Natural killer cell (primary cell): ENCODE measurements at regions not wholly inside any gene's neighbourhood (a gene's known extent, or its start where the extent isn't known, plus 50 kb on each side); places are given as distances from the start of the nearest gene placed in this dataset.

Experiments
- ATAC-seq, 3 donors: fragments of 150-1000 bp in 2 of 3; fragments of 200-7000 bp in 1 of 3; cut with Tn5 transposase; 1 replicate in 1 of 3; 2 replicates in 2 of 3; pipeline ENCODE4 v1.10.0; 2021; ENCODE audit warnings: mild to moderate bottlenecking in 2 of 3, moderate library complexity in 2 of 3
- DNase-seq, 2 donors: peaks; one replicate each; pipeline versions ENCODE4 v3.0.0 to v3.0.0-alpha.2; 2013 to 2021; ENCODE audit warnings: mixed read lengths in 1 of 2
- H3K27ac ChIP-seq: one replicate; pipeline ENCODE4 v1.5.1; 2013; ENCODE audit warnings: mild to moderate bottlenecking, low read length
- H3K27me3 ChIP-seq: one replicate; pipeline ENCODE4 v1.6.1; 2013; ENCODE audit warnings: low read length; ENCODE audit not compliant: control insufficient read depth, insufficient read depth
- H3K36me3 ChIP-seq: one replicate; pipeline ENCODE4 v1.6.1; 2013; ENCODE audit warnings: low read length; ENCODE audit not compliant: control insufficient read depth, insufficient read depth
- H3K4me1 ChIP-seq: one replicate; pipeline ENCODE4 v1.6.1; 2013; ENCODE audit warnings: low read length; ENCODE audit not compliant: control insufficient read depth, insufficient read depth
- H3K4me3 ChIP-seq: one replicate; pipeline ENCODE4 v1.5.1; 2013; ENCODE audit warnings: low read length
- H3K9me3 ChIP-seq: one replicate; pipeline ENCODE4 v1.6.1; 2013; ENCODE audit warnings: low read length; ENCODE audit not compliant: control insufficient read depth, insufficient read depth
- H3K27ac Mint-ChIP-seq, 2 donors: one replicate each; pipeline ENCODE4 v1.8.0; 2022; ENCODE audit warnings: mild to moderate bottlenecking in 2 of 2, mixed read lengths in 2 of 2, moderate library complexity in 1 of 2
- H3K27me3 Mint-ChIP-seq, 2 donors: one replicate each; pipeline ENCODE4 v1.8.0; 2022; ENCODE audit warnings: low read depth in 2 of 2, mixed read lengths in 2 of 2
- H3K36me3 Mint-ChIP-seq: one replicate; pipeline ENCODE4 v1.8.0; 2022; ENCODE audit warnings: mixed read lengths
- H3K4me1 Mint-ChIP-seq, 2 donors: one replicate each; pipeline ENCODE4 v1.8.0; 2022; ENCODE audit warnings: mixed read lengths in 2 of 2
- H3K4me3 Mint-ChIP-seq: one replicate; pipeline ENCODE4 v1.8.0; 2022; ENCODE audit warnings: mild to moderate bottlenecking, moderate library complexity, mixed read lengths
- H3K9me3 Mint-ChIP-seq, 2 donors: one replicate each; pipeline ENCODE4 v1.8.0; 2022; ENCODE audit warnings: mixed read lengths in 2 of 2
- whole genome bisulfite sequencing: methylation state at CpG from one replicate; pipeline ENCODE4 v1.1.7; 2013; ENCODE audit warnings: missing lambda C conversion rate; ENCODE audit not compliant: insufficient coverage; 5-methylcytosine and 5-hydroxymethylcytosine counted together
- intact Hi-C: fragments of 100-400 bp; cut with micrococcal nuclease; formaldehyde crosslinking; loops from one replicate; pipeline ENCODE4 v1.14.2; 2022
- TF ChIP-seq, protein P1 (sequence below): fragments of 200-600 bp; IDR thresholded peaks from one replicate; pipeline ENCODE4 v1.8.0; 2022; ENCODE audit warnings: antibody characterized with exemption

DNA sequence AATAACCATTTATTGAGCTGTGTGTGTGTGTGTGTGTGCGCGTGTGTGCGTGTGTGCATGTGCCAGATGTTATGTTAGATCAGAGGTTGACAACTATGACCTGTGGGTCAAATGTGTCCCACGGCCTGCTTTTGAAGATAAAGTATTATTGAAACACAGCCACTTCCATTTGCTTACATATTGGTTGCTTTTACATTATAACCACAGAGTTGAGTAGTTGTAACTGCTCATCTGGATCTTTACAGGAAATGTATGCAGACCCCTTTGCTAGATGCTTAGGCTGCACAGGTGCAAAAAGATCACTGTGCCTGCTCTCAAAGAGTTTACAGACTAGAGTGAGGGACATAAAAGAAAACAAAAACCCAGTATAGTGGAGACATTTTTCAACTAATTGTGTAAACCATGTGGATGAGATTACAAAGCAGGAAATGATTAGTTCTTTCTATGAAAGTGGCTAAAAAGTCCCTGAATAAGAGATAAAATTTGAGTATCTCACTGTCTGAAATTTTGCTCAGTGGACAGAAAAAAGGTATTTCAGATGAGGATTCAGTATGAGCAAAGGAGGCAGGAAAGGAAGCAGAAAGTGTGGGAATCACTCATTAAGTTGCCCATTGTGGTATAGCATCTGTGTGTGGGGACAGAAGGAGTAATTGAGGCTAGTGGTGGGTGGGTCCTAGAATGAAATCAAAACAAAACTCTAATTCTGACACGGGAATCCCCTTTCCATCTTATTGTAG, 188.4 kb downstream of the PAH start:
- peaks cover 0 to 8% of the 10 kb centered on the region in 2 donors for H3K27me3 Mint-ChIP-seq
- no peak overlapping the region for H3K27ac ChIP-seq
- H3K27ac Mint-ChIP-seq, result no peak overlapping the region
- no peak overlapping the region for H3K4me3 ChIP-seq
- H3K36me3 Mint-ChIP-seq, result no peaks in the 10 kb centered on the region
- 87% methylated on average over 4 of the region's 5 CpGs for WGBS
- H3K27me3 ChIP-seq, result no peaks in the 10 kb centered on the region
- TF ChIP-seq, protein P1, sequence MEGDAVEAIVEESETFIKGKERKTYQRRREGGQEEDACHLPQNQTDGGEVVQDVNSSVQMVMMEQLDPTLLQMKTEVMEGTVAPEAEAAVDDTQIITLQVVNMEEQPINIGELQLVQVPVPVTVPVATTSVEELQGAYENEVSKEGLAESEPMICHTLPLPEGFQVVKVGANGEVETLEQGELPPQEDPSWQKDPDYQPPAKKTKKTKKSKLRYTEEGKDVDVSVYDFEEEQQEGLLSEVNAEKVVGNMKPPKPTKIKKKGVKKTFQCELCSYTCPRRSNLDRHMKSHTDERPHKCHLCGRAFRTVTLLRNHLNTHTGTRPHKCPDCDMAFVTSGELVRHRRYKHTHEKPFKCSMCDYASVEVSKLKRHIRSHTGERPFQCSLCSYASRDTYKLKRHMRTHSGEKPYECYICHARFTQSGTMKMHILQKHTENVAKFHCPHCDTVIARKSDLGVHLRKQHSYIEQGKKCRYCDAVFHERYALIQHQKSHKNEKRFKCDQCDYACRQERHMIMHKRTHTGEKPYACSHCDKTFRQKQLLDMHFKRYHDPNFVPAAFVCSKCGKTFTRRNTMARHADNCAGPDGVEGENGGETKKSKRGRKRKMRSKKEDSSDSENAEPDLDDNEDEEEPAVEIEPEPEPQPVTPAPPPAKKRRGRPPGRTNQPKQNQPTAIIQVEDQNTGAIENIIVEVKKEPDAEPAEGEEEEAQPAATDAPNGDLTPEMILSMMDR, result no peak
- DNase-seq, result no peak
- no peaks in the 10 kb centered on the region for H3K9me3 Mint-ChIP-seq
- H3K4me1 Mint-ChIP-seq, result no peaks in the 10 kb centered on the region
- H3K9me3 ChIP-seq, result no peaks in the 10 kb centered on the region
- intact Hi-C loops, result no loop called here
- no peaks in the 10 kb centered on the region for H3K36me3 ChIP-seq
- no peak for ATAC-seq
- no peaks in the 10 kb centered on the region for H3K4me1 ChIP-seq
- H3K4me3 Mint-ChIP-seq, result no peak overlapping the region

GRCh38 chr12:102726686-102727085, 190.4 kb downstream of the PAH start:
- WGBS, result 54% methylated on average over 3 of the region's 4 CpGs
- no peak for ATAC-seq
- no peaks in the 10 kb centered on the region for H3K9me3 ChIP-seq
- Mint-ChIP-seq H3K36me3 (no peaks in the 10 kb centered on the region), H3K4me3 (no peak overlapping the region), H3K9me3 (no peaks in the 10 kb centered on the region), H3K4me1 (no peaks in the 10 kb centered on the region), H3K27me3 (peaks cover 0 to 8% of the 10 kb centered on the region in 2 donors), H3K27ac (no peak overlapping the region)
- no peaks in the 10 kb centered on the region for H3K27me3 ChIP-seq
- DNase-seq, result no peak
- no peak overlapping the region for H3K4me3 ChIP-seq
- no peaks in the 10 kb centered on the region for H3K36me3 ChIP-seq
- no peak overlapping the region for H3K27ac ChIP-seq
- TF ChIP-seq, protein P1, result no peak
- intact Hi-C loops, result no loop called here
- H3K4me1 ChIP-seq, result no peaks in the 10 kb centered on the region

- Mint-ChIP-seq H3K4me3 (no peak overlapping the region), H3K27me3 (peaks cover 0 to 8% of the 10 kb centered on the region in 2 donors)
Measured at GRCh38 chr12:102722147-102722546, 194.9 kb downstream of the PAH start.

More at GRCh38 chr12:102722147-102722546, 194.9 kb downstream of the PAH start:
- TF ChIP-seq, protein P1, result no peak
- intact Hi-C loops, result no loop called here
- no peaks in the 10 kb centered on the region for H3K36me3 ChIP-seq
- Mint-ChIP-seq H3K36me3 (no peaks in the 10 kb centered on the region), H3K9me3 (no peaks in the 10 kb centered on the region), H3K4me1 (no peaks in the 10 kb centered on the region), H3K27ac (no peak overlapping the region)
- no peak overlapping the region for H3K4me3 ChIP-seq
- no peak overlapping the region for H3K27ac ChIP-seq
- H3K9me3 ChIP-seq, result no peaks in the 10 kb centered on the region
- H3K4me1 ChIP-seq, result no peaks in the 10 kb centered on the region
- WGBS, result 100% methylated on average over 2 of the region's 2 CpGs
- DNase-seq (no peak), ATAC-seq (no peak)
- no peaks in the 10 kb centered on the region for H3K27me3 ChIP-seq
